Neuronal stem cell (in vitro differentiated cells): ENCODE measurements at regions not wholly inside any gene's neighbourhood (a gene's known extent, or its start where the extent isn't known, plus 50 kb on each side); places are given as distances from the start of the nearest gene placed in this dataset.

Experiments used
- DNase-seq: peaks from one replicate; pipeline ENCODE4 v3.0.0-alpha.2; 2013; ENCODE audit warnings: low spot score
- H2AFZ ChIP-seq: one replicate; pipeline ENCODE4 v1.6.1; 2013; ENCODE audit warnings: mild to moderate bottlenecking, low read length, inconsistent platforms
- H2AK5ac ChIP-seq: 2 replicates; pipeline ENCODE4 v1.6.1; 2013; ENCODE audit warnings: low read depth, mild to moderate bottlenecking, inconsistent platforms, low read length, moderate library complexity, mixed read lengths
- H2BK120ac ChIP-seq: 2 replicates; pipeline ENCODE4 v1.6.1; 2013; ENCODE audit warnings: low read depth, mild to moderate bottlenecking, inconsistent platforms, low read length, moderate library complexity, mixed read lengths
- H2BK12ac ChIP-seq: one replicate; pipeline ENCODE4 v1.6.1; 2013; ENCODE audit warnings: low read length, inconsistent platforms
- H2BK15ac ChIP-seq: 2 replicates; pipeline ENCODE4 v1.6.1; 2013; ENCODE audit warnings: mild to moderate bottlenecking, low read length, inconsistent platforms, mixed read lengths
- H2BK5ac ChIP-seq: one replicate; pipeline ENCODE4 v1.6.1; 2013; ENCODE audit warnings: inconsistent platforms, mild to moderate bottlenecking, low read length, moderate library complexity
- H3K14ac ChIP-seq: one replicate; pipeline ENCODE4 v1.6.1; 2013; ENCODE audit warnings: low read length, inconsistent platforms
- H3K18ac ChIP-seq: 2 replicates; pipeline ENCODE4 v1.6.1; 2013; ENCODE audit warnings: low read length, inconsistent platforms
- H3K23ac ChIP-seq: 2 replicates; pipeline ENCODE4 v1.6.1; 2013; ENCODE audit warnings: low read depth, mild to moderate bottlenecking, mixed read lengths, low read length, inconsistent platforms; ENCODE audit not compliant: poor library complexity
- H3K27ac ChIP-seq: replicated peaks from 3 replicates; pipeline ENCODE4 v1.5.1; 2013; ENCODE audit warnings: low read length, inconsistent platforms
- H3K27me3 ChIP-seq, 3 experiments: 2 replicates each; pipeline ENCODE4 v1.6.1; 2013; ENCODE audit warnings: low read length in 3 of 3, mild to moderate bottlenecking in 2 of 3, inconsistent platforms in 1 of 3, low read depth in 1 of 3, mixed read lengths in 1 of 3, moderate library complexity in 1 of 3; ENCODE audit not compliant: control insufficient read depth in 3 of 3, insufficient read depth in 3 of 3
- H3K36me3 ChIP-seq, 2 donors: replicated peaks in 1 of 2; 2 replicates each; pipeline ENCODE4 v1.6.1; 2013; ENCODE audit warnings: low read length in 2 of 2; ENCODE audit not compliant: control insufficient read depth in 2 of 2, insufficient read depth in 2 of 2
- H3K4ac ChIP-seq: 2 replicates; pipeline ENCODE4 v1.6.1; 2013; ENCODE audit warnings: inconsistent platforms, mild to moderate bottlenecking, low read length, moderate library complexity
- H3K4me1 ChIP-seq, 2 donors: 1 replicate in 1 of 2; 2 replicates in 1 of 2; pipeline ENCODE4 v1.6.1; 2013; ENCODE audit warnings: low read length in 2 of 2, low read depth in 1 of 2; ENCODE audit not compliant: control insufficient read depth in 2 of 2, insufficient read depth in 1 of 2
- H3K4me2 ChIP-seq: one replicate; pipeline ENCODE4 v1.6.1; 2013; ENCODE audit warnings: mild to moderate bottlenecking, low read length, inconsistent platforms; ENCODE audit not compliant: insufficient read depth, poor library complexity, severe bottlenecking
- H3K4me3 ChIP-seq, 2 donors: 2 replicates each; pipeline ENCODE4 v1.5.1; 2013; ENCODE audit warnings: low read length in 2 of 2, mild to moderate bottlenecking in 2 of 2, inconsistent platforms in 1 of 2, moderate library complexity in 1 of 2
- H3K79me1 ChIP-seq: one replicate; pipeline ENCODE4 v1.6.1; 2013; ENCODE audit warnings: low read depth, mild to moderate bottlenecking, inconsistent platforms, low read length, moderate library complexity
- H3K9ac ChIP-seq: one replicate; pipeline ENCODE4 v1.6.1; 2013; ENCODE audit warnings: mild to moderate bottlenecking, low read depth, low read length, inconsistent platforms; ENCODE audit not compliant: poor library complexity
- H3K9me3 ChIP-seq, 2 donors: replicated peaks in 1 of 2; 2 replicates each; pipeline versions ENCODE3 to v1.6.1; 2013; ENCODE audit warnings: low read length in 2 of 2, mild to moderate bottlenecking in 2 of 2, inconsistent platforms in 1 of 2, low read depth in 1 of 2, mixed read lengths in 1 of 2, moderate library complexity in 1 of 2; ENCODE audit not compliant: control insufficient read depth in 2 of 2, insufficient read depth in 1 of 2
- H4K8ac ChIP-seq: one replicate; pipeline ENCODE4 v1.6.1; 2013; ENCODE audit warnings: low read depth, mild to moderate bottlenecking, inconsistent platforms, low read length, moderate library complexity
- H4K91ac ChIP-seq: one replicate; pipeline ENCODE4 v1.6.1; 2013; ENCODE audit warnings: low read length, low read depth, mild to moderate bottlenecking, inconsistent platforms; ENCODE audit not compliant: poor library complexity
- WGBS, 2 donors: extraction: QIAGEN DNeasy Blood & Tissue Kit; methylation state at CpG; one replicate each; pipeline ENCODE4 v1.1.7; 2013; ENCODE audit warnings: missing lambda C conversion rate in 2 of 2, mixed read lengths in 1 of 2; ENCODE audit not compliant: insufficient read length in 2 of 2, insufficient replicate concordance in 1 of 2; ENCODE audit errors: extremely low coverage in 2 of 2; 5-methylcytosine and 5-hydroxymethylcytosine counted together

- Histone ChIP-seq H2BK15ac (no peak overlapping the region), H3K18ac (no peak overlapping the region), H2AK5ac (no peak overlapping the region), H3K4ac (no peak overlapping the region), H3K23ac (no peak overlapping the region), H3K27me3 (no peaks in the 10 kb centered on the region), H3K9me3 (no peaks in the 10 kb centered on the region), H3K4me1 (peaks cover 1 to 27% of the 10 kb centered on the region in 2 donors), H3K14ac (no peak overlapping the region), H3K27ac (no peak overlapping the region), H2BK5ac (no peak overlapping the region), H2BK12ac (no peak overlapping the region), H3K79me1 (no peaks in the 10 kb centered on the region), H2AFZ (no peak overlapping the region), H3K36me3 (no peaks in the 10 kb centered on the region), H2BK120ac (no peak overlapping the region), H3K9ac (no peak overlapping the region), H3K4me3 (no peak overlapping the region), H4K91ac (no peak overlapping the region), H3K4me2 (no peak overlapping the region), H4K8ac (no peak overlapping the region)
- WGBS, 2 donors: no CpG with 5 or more reads among the region's 7 CpGs
- no peak for DNase-seq
Measured at GRCh38 chr4:108398836-108399235, 221.5 kb upstream of the RPL34 start.

DNA sequence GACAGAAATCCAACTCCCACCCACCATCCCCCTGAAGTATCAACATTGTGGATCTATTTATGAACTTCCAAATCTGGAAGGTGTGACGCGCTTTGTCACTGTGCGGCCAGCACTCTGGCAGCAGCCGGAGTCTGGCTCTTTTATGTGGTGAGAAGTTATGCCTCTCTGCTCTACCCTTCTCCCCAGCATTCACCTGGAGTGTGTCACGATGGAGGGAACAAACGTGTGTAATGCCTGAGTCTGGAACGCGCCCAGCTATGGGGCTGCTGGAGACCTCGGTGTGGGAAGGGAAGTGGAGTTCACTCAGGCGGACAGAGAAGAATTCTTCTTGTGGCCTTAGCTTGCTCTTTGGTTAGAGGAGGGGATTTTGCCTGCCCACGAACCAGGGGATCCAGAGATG is 222.1 kb upstream of the RPL34 start:
- Histone ChIP-seq H3K18ac (no peak overlapping the region), H3K79me1 (no peaks in the 10 kb centered on the region), H2BK5ac (no peak overlapping the region), H2AK5ac (no peak overlapping the region), H3K36me3 (no peaks in the 10 kb centered on the region), H2BK120ac (no peak overlapping the region), H4K8ac (no peak overlapping the region), H3K9ac (no peak overlapping the region), H3K9me3 (no peaks in the 10 kb centered on the region), H2BK15ac (no peak overlapping the region), H2AFZ (no peak overlapping the region), H3K4me3 (no peak overlapping the region), H3K4ac (no peak overlapping the region), H3K4me2 (no peak overlapping the region), H3K4me1 (peaks cover 2 to 27% of the 10 kb centered on the region in 2 donors), H3K23ac (no peak overlapping the region), H4K91ac (no peak overlapping the region), H3K14ac (no peak overlapping the region), H3K27ac (no peak overlapping the region), H3K27me3 (no peaks in the 10 kb centered on the region), H2BK12ac (no peak overlapping the region)
- DNase-seq: no peak
- WGBS, 2 donors: no CpG with 5 or more reads among the region's 11 CpGs

- H3K9me3 ChIP-seq: no peaks in the 10 kb centered on the region
- DNase-seq: no peak
- H3K36me3 ChIP-seq: no peaks in the 10 kb centered on the region
- no peak overlapping the region for H2BK120ac ChIP-seq
- no peak overlapping the region for H3K4me2 ChIP-seq
- H3K23ac ChIP-seq: no peak overlapping the region
- no peak overlapping the region for H3K4me3 ChIP-seq
- 100% methylated on average over 1 of the region's 5 CpGs; no CpG with 5 or more reads in 1 of the 2 donors for WGBS, 2 donors
- no peak overlapping the region for H2AK5ac ChIP-seq
- no peak overlapping the region for H3K27ac ChIP-seq
- H4K91ac ChIP-seq: no peak overlapping the region
- no peaks in the 10 kb centered on the region for H3K79me1 ChIP-seq
- no peak overlapping the region for H2BK15ac ChIP-seq
- no peak overlapping the region for H3K14ac ChIP-seq
- H3K27me3 ChIP-seq: no peaks in the 10 kb centered on the region
- H2BK12ac ChIP-seq: no peak overlapping the region
- no peak overlapping the region for H3K4ac ChIP-seq
- no peak overlapping the region for H3K9ac ChIP-seq
- H3K18ac ChIP-seq: no peak overlapping the region
- no peak overlapping the region for H2BK5ac ChIP-seq
- no peak overlapping the region for H4K8ac ChIP-seq
- no peak overlapping the region for H2AFZ ChIP-seq
- H3K4me1 ChIP-seq: peaks cover 2 to 27% of the 10 kb centered on the region in 2 donors
Measured at GRCh38 chr4:108397850-108398249, 222.5 kb upstream of the RPL34 start.

GRCh38 chr4:108396900-108397497 is 223.4 kb upstream of the RPL34 start:
- no peak overlapping the region for H2BK5ac ChIP-seq
- no peak overlapping the region for H4K91ac ChIP-seq
- H2BK120ac ChIP-seq: no peak overlapping the region
- no peak overlapping the region for H3K27ac ChIP-seq
- H3K27me3 ChIP-seq: peaks cover 0 to 5% (median 0%) of the 10 kb centered on the region in 3 experiments
- H3K14ac ChIP-seq: no peak overlapping the region
- no peak overlapping the region for H4K8ac ChIP-seq
- no peak overlapping the region for H3K4me3 ChIP-seq
- no peaks in the 10 kb centered on the region for H3K79me1 ChIP-seq
- H2AFZ ChIP-seq: no peak overlapping the region
- peak; percentile 20 for DNase-seq
- WGBS, 2 donors: no CpG with 5 or more reads among the region's 2 CpGs
- H3K9ac ChIP-seq: peak overlapping the region; percentile 46
- H3K4ac ChIP-seq: peak overlapping the region; percentile 7
- H2BK15ac ChIP-seq: no peak overlapping the region
- no peaks in the 10 kb centered on the region for H3K36me3 ChIP-seq
- H3K4me1 ChIP-seq: peaks cover 2 to 27% of the 10 kb centered on the region in 2 donors
- peak overlapping the region; percentile 53 for H3K18ac ChIP-seq
- H3K9me3 ChIP-seq: no peaks in the 10 kb centered on the region
- H2AK5ac ChIP-seq: no peak overlapping the region
- no peak overlapping the region for H3K23ac ChIP-seq
- H2BK12ac ChIP-seq: no peak overlapping the region
- H3K4me2 ChIP-seq: no peak overlapping the region
